Progenitor cell of endocrine pancreas (in vitro differentiated cells): ENCODE measurements at regions not wholly inside any gene's neighbourhood (a gene's known extent, or its start where the extent isn't known, plus 50 kb on each side); places are given as distances from the start of the nearest gene placed in this dataset.

Source experiments
- DNase-seq: peaks from one replicate; pipeline ENCODE4 v3.0.0; 2021; ENCODE audit warnings: low spot score; ENCODE audit not compliant: unreplicated experiment
- H3K27ac Mint-ChIP-seq: 2 replicates; pipeline ENCODE4 v1.8.0; 2021; ENCODE audit warnings: mild to moderate bottlenecking, moderate library complexity, mixed read lengths
- H3K27me3 Mint-ChIP-seq: 2 replicates; pipeline ENCODE4 v1.8.0; 2021; ENCODE audit warnings: mixed read lengths
- H3K36me3 Mint-ChIP-seq: 2 replicates; pipeline ENCODE4 v1.8.0; 2022; ENCODE audit warnings: mixed read lengths; ENCODE audit not compliant: insufficient read depth
- H3K4me1 Mint-ChIP-seq: 2 replicates; pipeline ENCODE4 v1.8.0; 2021; ENCODE audit warnings: low read depth, mixed read lengths
- H3K4me3 Mint-ChIP-seq: 2 replicates; pipeline ENCODE4 v1.8.0; 2021; ENCODE audit warnings: low read depth, mild to moderate bottlenecking, moderate library complexity, mixed read lengths
- H3K9me3 Mint-ChIP-seq: 2 replicates; pipeline ENCODE4 v1.8.0; 2021; ENCODE audit warnings: low read depth, mixed read lengths
- TF ChIP-seq, protein P1 (sequence below): fragments of 200-600 bp; sonication (generic); IDR thresholded peaks from one replicate; pipeline ENCODE4 v1.5.0; 2021; ENCODE audit warnings: antibody characterized with exemption, mild to moderate bottlenecking; ENCODE audit not compliant: unreplicated experiment

- Mint-ChIP-seq H3K27ac (peak overlapping the region; percentile 33), H3K27me3 (no peaks in the 10 kb centered on the region), H3K4me1 (peaks cover 7% of the 10 kb centered on the region), H3K9me3 (no peaks in the 10 kb centered on the region), H3K36me3 (no peaks in the 10 kb centered on the region), H3K4me3 (no peak overlapping the region)
- TF ChIP-seq, protein P1, sequence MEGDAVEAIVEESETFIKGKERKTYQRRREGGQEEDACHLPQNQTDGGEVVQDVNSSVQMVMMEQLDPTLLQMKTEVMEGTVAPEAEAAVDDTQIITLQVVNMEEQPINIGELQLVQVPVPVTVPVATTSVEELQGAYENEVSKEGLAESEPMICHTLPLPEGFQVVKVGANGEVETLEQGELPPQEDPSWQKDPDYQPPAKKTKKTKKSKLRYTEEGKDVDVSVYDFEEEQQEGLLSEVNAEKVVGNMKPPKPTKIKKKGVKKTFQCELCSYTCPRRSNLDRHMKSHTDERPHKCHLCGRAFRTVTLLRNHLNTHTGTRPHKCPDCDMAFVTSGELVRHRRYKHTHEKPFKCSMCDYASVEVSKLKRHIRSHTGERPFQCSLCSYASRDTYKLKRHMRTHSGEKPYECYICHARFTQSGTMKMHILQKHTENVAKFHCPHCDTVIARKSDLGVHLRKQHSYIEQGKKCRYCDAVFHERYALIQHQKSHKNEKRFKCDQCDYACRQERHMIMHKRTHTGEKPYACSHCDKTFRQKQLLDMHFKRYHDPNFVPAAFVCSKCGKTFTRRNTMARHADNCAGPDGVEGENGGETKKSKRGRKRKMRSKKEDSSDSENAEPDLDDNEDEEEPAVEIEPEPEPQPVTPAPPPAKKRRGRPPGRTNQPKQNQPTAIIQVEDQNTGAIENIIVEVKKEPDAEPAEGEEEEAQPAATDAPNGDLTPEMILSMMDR, result no peak
- DNase-seq, result no peak
Observed at GRCh38 chr6:126716826-126717509, 377.1 kb downstream of the CENPW start.

DNA sequence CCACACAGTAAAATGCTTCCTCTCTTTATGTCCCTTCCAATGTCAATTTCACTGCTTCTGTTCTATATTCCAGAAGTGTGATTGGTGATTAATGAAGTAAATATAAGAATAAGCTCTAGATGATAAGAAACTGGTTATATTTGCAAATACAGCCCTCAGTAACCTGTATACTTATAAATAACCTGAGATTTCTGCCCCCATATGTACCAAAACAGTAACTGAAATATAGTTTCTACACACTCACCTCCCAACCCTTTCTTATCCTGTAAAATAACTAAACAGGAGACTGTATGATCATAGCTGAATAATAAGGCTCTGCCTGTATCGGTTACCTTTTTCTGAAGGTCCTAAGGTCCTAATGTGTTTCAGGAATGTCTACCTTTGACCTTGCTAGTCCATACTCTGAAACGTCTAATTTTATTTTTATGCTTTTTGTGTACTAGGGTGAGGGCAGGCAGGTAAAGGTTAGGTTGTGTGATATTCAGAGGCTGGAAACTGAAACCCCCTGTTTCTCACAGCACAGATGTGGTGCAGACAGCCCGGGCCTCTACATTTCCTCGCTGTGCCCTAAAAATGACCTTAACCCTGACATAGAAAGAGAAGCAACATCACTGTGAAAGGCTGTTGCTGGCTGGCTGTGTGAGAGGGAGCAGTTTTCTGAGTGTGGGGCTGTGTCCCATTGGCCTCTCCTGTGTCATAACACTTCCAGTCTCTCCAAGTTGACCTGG lies 378.8 kb downstream of the CENPW start:
- DNase-seq, result no peak
- Mint-ChIP-seq H3K9me3 (no peaks in the 10 kb centered on the region), H3K27me3 (no peaks in the 10 kb centered on the region), H3K4me3 (no peak overlapping the region), H3K27ac (no peak overlapping the region), H3K36me3 (no peaks in the 10 kb centered on the region), H3K4me1 (peaks cover 7% of the 10 kb centered on the region)
- TF ChIP-seq, protein P1, result no peak

- Mint-ChIP-seq H3K27me3 (no peaks in the 10 kb centered on the region), H3K27ac (no peak overlapping the region), H3K36me3 (no peaks in the 10 kb centered on the region), H3K4me1 (peaks cover 7% of the 10 kb centered on the region), H3K4me3 (no peak overlapping the region), H3K9me3 (no peaks in the 10 kb centered on the region)
- DNase-seq, result no peak
- TF ChIP-seq, protein P1, result no peak
Observed at GRCh38 chr6:126720304-126720703, 380.4 kb downstream of the CENPW start.

- no peaks in the 10 kb centered on the region for H3K27me3 Mint-ChIP-seq
Observed at GRCh38 chr6:126721581-126722160, 381.8 kb downstream of the CENPW start.

GRCh38 chr6:126722411-126722810 lies 382.5 kb downstream of the CENPW start:
- no peak overlapping the region for H3K27ac Mint-ChIP-seq
- H3K36me3 Mint-ChIP-seq, result no peaks in the 10 kb centered on the region
- DNase-seq, result no peak
- no peaks in the 10 kb centered on the region for H3K27me3 Mint-ChIP-seq
- H3K4me3 Mint-ChIP-seq, result no peak overlapping the region
- peaks cover 5% of the 10 kb centered on the region for H3K9me3 Mint-ChIP-seq
- TF ChIP-seq, protein P1, result no peak
- H3K4me1 Mint-ChIP-seq, result no peaks in the 10 kb centered on the region

More at GRCh38 chr6:126721581-126722160, 381.8 kb downstream of the CENPW start:
- Mint-ChIP-seq H3K27ac (no peak overlapping the region), H3K9me3 (peaks cover 4% of the 10 kb centered on the region), H3K4me3 (no peak overlapping the region), H3K36me3 (no peaks in the 10 kb centered on the region), H3K4me1 (peaks cover 5% of the 10 kb centered on the region)
- no peak for DNase-seq
- TF ChIP-seq, protein P1, result no peak
